ENCODE measurements at regions not wholly inside any gene's neighbourhood (a gene's known extent, or its start where the extent isn't known, plus 50 kb on each side); places are given as distances from the start of the nearest gene placed in this dataset.

- H3K4me3 ChIP-seq (ENCODE audit: low read depth, low read length), result no peak overlapping the region
- DNase-seq (ENCODE audit: low read depth), result no peak
- no peak for TF ChIP-seq CTCF (conservative IDR thresholded peaks at IDR 0.05; ENCODE audit: low read depth, low read length)
Observed at GRCh38 chr16:64253096-64253495, 868.8 kb downstream of the CDH11 start.

GRCh38 chr16:64251742-64252141 is 870.1 kb downstream of the CDH11 start:
- H3K4me3 ChIP-seq (ENCODE audit: low read depth, low read length), result no peak overlapping the region
- TF ChIP-seq CTCF (conservative IDR thresholded peaks at IDR 0.05; ENCODE audit: low read depth, low read length), result no peak
- DNase-seq (ENCODE audit: low read depth), result no peak

GRCh38 chr16:64250866-64251265 is 871.0 kb downstream of the CDH11 start:
- DNase-seq (ENCODE audit: low read depth), result no peak
- TF ChIP-seq CTCF (conservative IDR thresholded peaks at IDR 0.05; ENCODE audit: low read depth, low read length), result no peak

GRCh38 chr16:64242492-64242891 is 879.4 kb downstream of the CDH11 start:
- no peak for DNase-seq (ENCODE audit: low read depth)
- no peak overlapping the region for H3K4me3 ChIP-seq (ENCODE audit: low read depth, low read length)
- no peak for TF ChIP-seq CTCF (conservative IDR thresholded peaks at IDR 0.05; ENCODE audit: low read depth, low read length)

More at GRCh38 chr16:64250866-64251265, 871.0 kb downstream of the CDH11 start:
- no peak overlapping the region for H3K4me3 ChIP-seq (ENCODE audit: low read depth, low read length)

GRCh38 chr16:64240586-64240985 is 881.3 kb downstream of the CDH11 start:
- no peak for TF ChIP-seq CTCF (conservative IDR thresholded peaks at IDR 0.05; ENCODE audit: low read depth, low read length)
- peak; percentile 56 for DNase-seq (ENCODE audit: low read depth)
- no peak overlapping the region for H3K4me3 ChIP-seq (ENCODE audit: low read depth, low read length)

- TF ChIP-seq CTCF (conservative IDR thresholded peaks at IDR 0.05; ENCODE audit: low read depth, low read length), result no peak
- DNase-seq (ENCODE audit: low read depth), result no peak
- H3K4me3 ChIP-seq (ENCODE audit: low read depth, low read length), result no peak overlapping the region
Observed at GRCh38 chr16:64238571-64238970, 883.3 kb downstream of the CDH11 start.

- TF ChIP-seq CTCF (conservative IDR thresholded peaks at IDR 0.05; ENCODE audit: low read depth, low read length), result no peak
- H3K4me3 ChIP-seq (ENCODE audit: low read depth, low read length), result no peak overlapping the region
- DNase-seq (ENCODE audit: low read depth), result no peak
Observed at GRCh38 chr16:64236316-64236715, 885.5 kb downstream of the CDH11 start.
